ENCODE measurements at regions not wholly inside any gene's neighbourhood (a gene's known extent, or its start where the extent isn't known, plus 50 kb on each side); places are given as distances from the start of the nearest gene placed in this dataset.

- no peak for DNase-seq (ENCODE audit: low read depth in 2 of 2)
Observed at GRCh38 chr3:177673112-177673914, 476.0 kb upstream of the TBL1XR1 start.

- DNase-seq (ENCODE audit: low read depth in 2 of 2): no peak
Observed at GRCh38 chr3:177674186-177674585, 476.9 kb upstream of the TBL1XR1 start.

DNA sequence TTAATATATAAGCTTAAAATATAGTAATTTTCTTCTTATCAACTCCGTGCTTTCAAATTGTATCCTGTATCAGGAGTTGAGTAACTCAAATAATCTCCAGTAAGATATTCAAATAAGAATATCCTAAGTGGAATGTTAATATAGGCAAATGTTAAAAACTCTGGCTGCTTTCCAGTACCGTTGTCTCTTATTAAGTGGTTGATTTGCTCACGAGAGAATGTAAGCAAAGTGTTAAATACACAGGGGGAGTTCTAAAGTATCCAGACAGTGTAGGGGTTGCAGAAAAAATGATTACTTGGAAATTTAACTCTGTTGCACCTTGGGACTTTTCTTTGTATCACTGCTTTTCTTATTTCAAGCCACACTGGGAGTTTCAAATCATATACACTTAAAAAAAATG lies 478.9 kb upstream of the TBL1XR1 start:
- no peak for DNase-seq (ENCODE audit: low read depth in 2 of 2)

DNA sequence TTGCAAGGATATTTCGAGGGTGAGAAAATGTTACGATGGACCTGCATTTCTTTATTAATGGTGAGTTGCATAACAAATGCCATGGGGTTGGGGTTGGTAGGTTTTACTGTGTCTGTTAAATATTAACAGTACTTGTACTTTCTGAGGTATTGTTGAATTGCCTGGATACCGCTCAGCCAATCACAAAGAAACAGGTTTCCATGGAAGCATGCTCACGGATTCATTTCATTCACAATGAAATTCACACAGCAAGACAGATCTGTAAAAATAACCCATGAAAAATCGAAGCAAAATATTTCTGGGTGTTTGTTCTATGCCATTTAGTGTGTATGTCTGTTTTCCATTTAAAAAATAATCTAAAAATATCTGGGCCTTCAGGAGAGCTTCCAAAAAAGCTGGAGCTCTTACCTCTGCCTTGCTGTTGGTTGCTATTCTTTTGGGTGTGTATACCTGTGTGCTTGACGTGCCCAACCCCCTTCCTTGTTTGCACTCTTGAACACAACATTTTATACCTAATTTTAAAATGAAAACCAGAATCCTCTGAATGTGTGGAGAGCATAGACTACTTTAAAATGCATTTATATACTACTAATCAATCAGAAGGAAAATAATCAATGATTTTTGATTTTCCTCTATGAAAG lies 479.8 kb upstream of the TBL1XR1 start:
- no peak for DNase-seq (ENCODE audit: low read depth in 2 of 2)

DNA sequence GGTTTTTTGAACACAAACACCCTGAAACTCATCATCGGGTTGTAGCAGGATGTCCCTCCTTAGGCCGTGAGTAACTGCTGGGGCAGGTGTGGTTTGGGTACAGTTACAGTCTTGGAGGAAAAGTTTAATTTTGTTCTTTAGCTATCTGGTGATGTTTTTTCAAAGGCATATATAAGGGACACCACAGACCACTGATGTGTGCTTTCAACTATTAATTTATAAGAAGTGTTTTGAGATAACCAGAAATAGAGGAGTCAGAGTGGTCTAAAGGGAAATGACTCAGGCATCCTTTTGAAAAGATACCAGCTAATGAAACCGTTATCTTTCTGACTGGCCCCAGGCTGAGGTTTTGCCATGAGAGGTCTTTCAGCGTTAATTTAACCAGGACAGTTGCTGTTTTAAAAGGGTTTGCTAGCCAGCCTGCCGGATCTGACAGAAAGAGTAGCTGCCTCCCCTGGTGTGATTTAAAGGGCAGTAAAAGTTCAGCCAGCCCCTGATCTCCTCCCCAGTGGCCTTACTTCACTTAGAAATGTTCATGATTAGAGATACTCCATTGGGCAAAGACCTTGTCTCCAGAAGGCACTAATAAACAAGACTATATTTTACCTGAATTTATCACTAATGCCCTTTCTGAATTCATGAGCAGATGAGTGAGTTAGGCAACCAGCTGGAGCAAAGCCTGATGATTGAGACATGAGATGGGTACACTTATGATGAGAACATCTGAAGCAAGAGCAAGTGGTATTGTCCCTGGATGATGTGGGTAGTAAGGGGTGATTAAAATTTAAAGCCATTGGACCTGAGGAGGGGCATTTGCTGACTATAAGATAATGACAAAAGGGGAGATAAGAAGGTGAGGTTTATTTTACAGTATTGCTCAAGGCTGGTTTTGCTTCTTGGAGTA lies 482.5 kb upstream of the TBL1XR1 start:
- DNase-seq (ENCODE audit: low read depth in 2 of 2): peak in 1 of 2 donors; percentile 4

DNA sequence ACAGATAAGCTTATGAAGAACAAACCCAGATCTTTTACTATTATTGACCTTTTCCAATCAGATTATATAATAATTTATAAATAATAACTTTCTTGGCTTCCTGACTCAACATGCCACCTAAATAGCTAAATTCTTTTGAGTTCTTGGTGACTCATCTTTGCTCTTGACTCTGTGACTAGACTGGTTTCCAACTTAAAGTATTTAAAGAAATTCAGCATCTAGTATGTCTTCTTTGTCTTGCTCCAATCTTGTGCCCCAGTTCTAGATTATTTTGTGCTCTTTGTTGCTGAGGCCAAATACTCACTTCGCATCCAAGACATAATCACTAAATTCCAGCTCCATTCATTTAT lies 483.2 kb upstream of the TBL1XR1 start:
- no peak for DNase-seq (ENCODE audit: low read depth in 2 of 2)

GRCh38 chr3:177681156-177681555 lies 483.9 kb upstream of the TBL1XR1 start:
- no peak for DNase-seq (ENCODE audit: low read depth in 2 of 2)

GRCh38 chr3:177681852-177682251 lies 484.6 kb upstream of the TBL1XR1 start:
- DNase-seq (ENCODE audit: low read depth in 2 of 2): no peak

GRCh38 chr3:177683586-177683985 lies 486.3 kb upstream of the TBL1XR1 start:
- DNase-seq (ENCODE audit: low read depth in 2 of 2): no peak

DNA sequence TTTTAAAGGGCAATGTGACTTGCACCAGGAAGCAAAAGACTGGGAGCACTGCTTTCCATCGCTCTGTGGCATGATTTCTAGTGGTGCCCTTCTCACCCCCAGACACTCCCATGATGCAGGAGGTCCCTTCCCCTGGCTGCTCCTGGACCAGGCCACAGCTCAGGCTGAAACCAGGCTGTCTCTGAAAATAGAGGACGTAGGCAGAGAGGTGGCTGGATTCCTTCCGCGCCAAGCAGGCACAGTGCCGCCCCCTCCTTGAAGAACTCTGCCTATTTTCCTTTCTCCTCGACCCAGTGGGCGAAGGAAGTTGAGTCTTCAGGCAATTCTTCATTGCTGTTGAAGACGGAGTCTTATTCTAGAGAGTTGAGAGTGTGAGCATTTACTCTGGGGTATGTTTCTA lies 489.4 kb upstream of the TBL1XR1 start:
- DNase-seq (ENCODE audit: low read depth in 2 of 2): no peak

DNA sequence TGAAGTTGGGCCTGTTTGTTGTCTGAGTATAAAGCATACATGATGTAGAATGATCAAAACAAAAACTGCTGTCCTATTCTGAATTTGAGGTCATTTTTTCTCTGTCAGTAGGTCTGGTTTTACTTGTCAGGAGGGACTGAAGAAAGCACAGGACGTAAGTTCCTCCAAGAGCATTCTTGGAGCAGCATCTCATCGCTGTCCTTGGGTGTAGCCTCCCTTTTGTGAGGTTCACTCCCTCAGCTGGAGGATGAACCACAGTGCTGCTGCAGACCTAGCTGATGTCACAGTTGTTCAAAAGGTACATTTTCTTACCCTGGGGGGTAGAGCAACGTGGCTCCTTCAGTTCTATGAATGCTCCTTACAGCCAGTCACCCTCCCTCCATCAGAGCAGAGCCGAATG lies 490.0 kb upstream of the TBL1XR1 start:
- DNase-seq (ENCODE audit: low read depth in 2 of 2): no peak

- no peak for DNase-seq (ENCODE audit: low read depth in 2 of 2)
Observed at GRCh38 chr3:177688152-177688551, 490.9 kb upstream of the TBL1XR1 start.

GRCh38 chr3:177689077-177689476 lies 491.8 kb upstream of the TBL1XR1 start:
- DNase-seq (ENCODE audit: low read depth in 2 of 2): no peak

GRCh38 chr3:177689869-177690268 lies 492.6 kb upstream of the TBL1XR1 start:
- no peak for DNase-seq (ENCODE audit: low read depth in 2 of 2)

DNA sequence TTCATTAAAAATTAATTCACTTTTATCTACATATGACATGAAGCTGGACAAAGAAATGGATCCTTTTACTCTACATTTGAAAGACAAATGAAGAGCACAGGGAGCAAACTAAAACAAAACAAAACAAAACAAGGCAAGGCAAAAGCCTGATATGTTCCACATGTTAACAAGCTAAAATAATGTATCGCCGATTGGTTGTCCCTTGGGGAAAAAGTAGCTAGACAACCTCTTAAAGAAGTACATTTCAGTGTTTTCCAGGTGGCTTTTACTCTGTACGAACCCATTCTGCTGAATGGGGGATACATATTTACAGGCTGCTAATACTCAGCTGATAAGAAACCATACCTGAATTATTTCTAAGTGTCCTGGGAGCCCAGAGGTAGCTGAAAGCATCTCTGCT lies 493.0 kb upstream of the TBL1XR1 start:
- no peak for DNase-seq (ENCODE audit: low read depth in 2 of 2)

GRCh38 chr3:177692304-177692975 lies 495.2 kb upstream of the TBL1XR1 start:
- no peak for DNase-seq (ENCODE audit: low read depth in 2 of 2)

DNA sequence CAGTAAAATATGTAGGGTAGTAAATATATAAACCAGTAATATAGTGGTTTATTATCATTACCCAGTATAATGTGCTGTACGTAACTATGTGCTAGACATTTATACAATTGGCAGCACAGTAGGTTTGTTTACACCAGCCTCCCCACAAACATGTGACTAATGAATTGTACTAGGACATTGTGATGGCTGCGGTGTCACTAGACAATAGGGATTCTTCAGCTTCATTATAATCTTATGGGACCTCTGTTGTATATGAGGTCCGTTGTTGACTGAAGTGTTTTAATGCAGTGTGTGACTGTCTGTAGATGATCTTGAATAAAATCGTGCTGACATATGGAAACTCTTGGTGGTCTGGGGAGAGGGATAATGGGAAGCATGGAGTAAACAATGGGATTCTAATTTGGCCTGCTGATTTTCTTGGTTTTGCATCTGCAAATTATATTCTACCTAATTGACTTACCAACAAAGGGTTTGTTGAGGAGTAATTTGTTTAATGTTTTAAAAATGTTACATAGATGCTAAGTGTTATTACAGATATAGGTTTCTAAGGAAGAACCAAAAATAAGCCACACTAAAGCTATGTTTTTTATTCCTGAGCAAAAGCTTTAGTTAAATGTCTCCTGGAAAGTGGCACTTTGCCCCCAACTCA lies 496.5 kb upstream of the TBL1XR1 start:
- DNase-seq (ENCODE audit: low read depth in 2 of 2): no peak

GRCh38 chr3:177694316-177694715 lies 497.0 kb upstream of the TBL1XR1 start:
- DNase-seq (ENCODE audit: low read depth in 2 of 2): no peak

DNA sequence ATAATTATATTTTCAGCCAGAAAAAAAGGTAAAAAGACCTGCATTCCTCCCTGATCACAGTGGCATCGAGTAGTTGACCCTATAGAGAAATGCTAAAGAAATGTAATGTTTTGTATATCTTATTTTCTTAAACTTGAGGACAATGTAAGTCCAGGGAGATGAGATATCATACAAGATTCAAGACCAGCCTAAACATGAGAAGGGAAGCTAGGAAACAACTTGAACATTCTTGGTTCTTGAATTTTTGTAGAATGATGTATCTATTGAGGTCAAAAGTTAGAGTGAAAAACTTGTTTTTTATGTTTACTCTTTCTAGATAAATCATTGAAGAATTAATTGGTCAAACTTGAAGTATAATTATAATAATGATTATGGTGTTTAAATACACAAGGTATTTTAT lies 497.7 kb upstream of the TBL1XR1 start:
- DNase-seq (ENCODE audit: low read depth in 2 of 2): no peak

GRCh38 chr3:177700117-177700516 lies 502.8 kb upstream of the TBL1XR1 start:
- DNase-seq (ENCODE audit: low read depth in 2 of 2): no peak

GRCh38 chr3:177703788-177704187 lies 506.5 kb upstream of the TBL1XR1 start:
- no peak for DNase-seq (ENCODE audit: low read depth in 2 of 2)

Measured in stimulated activated CD8-positive, alpha-beta memory T cell treated with anti-CD3 and anti-CD28 coated beads, Interleukin-7, amount 100 ng/mL, for 1 hour (primary cell).